HepG2 (cell line): ENCODE measurements at regions not wholly inside any gene's neighbourhood (a gene's known extent, or its start where the extent isn't known, plus 50 kb on each side); places are given as distances from the start of the nearest gene placed in this dataset.

ENCODE experiments used
- ATAC-seq: fragments of 200-7000 bp; cut with Tn5 transposase; 3 replicates; pipeline ENCODE4 v1.9.1; 2020; ENCODE audit warnings: mild to moderate bottlenecking, moderate library complexity
- BruUV-seq: library from RNA; stranded (reverse); fragments of 400-500 nt; replicated peaks from 2 replicates; lab custom pipeline; 2021; lab: Mats Ljungman, UMichigan
- CTCF ChIA-PET: fragments of 300-600 bp; formaldehyde crosslinking; extraction: SDS; loops from one replicate; lab custom pipeline; 2021; ENCODE audit warnings: low total read pairs, inconsistent platforms, low intra/inter-chr PET ratio; lab: Yijun Ruan, JAX
- POLR2A ChIA-PET: fragments of 350-600 bp; sonication (Branson Sonifier 250); formaldehyde crosslinking; loops from one replicate; lab custom pipeline; 2020; ENCODE audit warnings: antibody characterized with exemption, inconsistent platforms; lab: Yijun Ruan, JAX
- DNase-seq: peaks from one replicate; pipeline ENCODE4 v3.0.0-alpha.2; 2015; ENCODE audit warnings: low spot score
- FAIRE-seq: peaks from 3 replicates; lab custom pipeline; 2011; peaks lifted over from hg19 to GRCh38; lab: Jason Lieb, UNC
- H2AFZ ChIP-seq: one replicate; pipeline ENCODE4 v1.6.1; 2011; ENCODE audit warnings: low read length, inconsistent platforms
- H3K27ac ChIP-seq: fragments of 300-600 bp; 3 replicates; pipeline ENCODE4 v1.8.0; 2011; ENCODE audit warnings: mixed run types, mild to moderate bottlenecking, mixed read lengths, low read length, inconsistent platforms; ENCODE audit not compliant: insufficient read depth; ENCODE audit errors: extremely low read length
- H3K27me3 ChIP-seq, 2 experiments: fragments of 200-600 bp in 1 of 2; 2 replicates in 1 of 2; 3 replicates in 1 of 2; pipeline versions ENCODE4 v1.6.0 to v1.8.0; 2011; ENCODE audit warnings: low read length in 2 of 2, mild to moderate bottlenecking in 2 of 2, moderate library complexity in 2 of 2, inconsistent platforms in 1 of 2; ENCODE audit not compliant: insufficient read depth in 2 of 2, control insufficient read depth in 1 of 2
- H3K36me3 ChIP-seq, 2 experiments: fragments of 200-600 bp in 1 of 2; replicated peaks in 1 of 2; 2 replicates in 1 of 2; 3 replicates in 1 of 2; pipeline versions ENCODE4 v1.5.1 to v1.8.0; 2011; ENCODE audit warnings: low read length in 2 of 2, inconsistent platforms in 1 of 2; ENCODE audit not compliant: insufficient read depth in 2 of 2, control insufficient read depth in 1 of 2
- H3K4me1 ChIP-seq: 2 replicates; pipeline ENCODE4 v1.5.1; 2012; ENCODE audit warnings: low read length, inconsistent platforms; ENCODE audit not compliant: insufficient read depth
- H3K4me2 ChIP-seq: 2 replicates; pipeline ENCODE4 v1.6.0; 2011; ENCODE audit warnings: low read depth, low read length, inconsistent platforms
- H3K4me3 ChIP-seq, 3 experiments: fragments of 200-600 bp in 1 of 3; sonication (generic), shearing (Covaris generic) in 1 of 3; replicated peaks in 1 of 3; 2 replicates each; pipeline ENCODE4 v1.5.1; 2011 to 2016; ENCODE audit warnings: low read length in 3 of 3, inconsistent platforms in 2 of 3, low read depth in 2 of 3, mild to moderate bottlenecking in 2 of 3, control low read depth in 1 of 3, mixed read lengths in 1 of 3; ENCODE audit not compliant: insufficient read depth in 1 of 3
- H3K79me2 ChIP-seq: one replicate; pipeline ENCODE4 v1.6.1; 2011; ENCODE audit warnings: low read length, inconsistent platforms; ENCODE audit not compliant: insufficient read depth
- H3K9ac ChIP-seq: 2 replicates; pipeline ENCODE4 v1.6.0; 2011; ENCODE audit warnings: mild to moderate bottlenecking, low read depth, low read length, inconsistent platforms; ENCODE audit not compliant: insufficient read depth
- H3K9me3 ChIP-seq: 2 replicates; pipeline ENCODE4 v1.5.1; 2012; ENCODE audit warnings: mild to moderate bottlenecking, low read length
- H4K20me1 ChIP-seq: 2 replicates; pipeline ENCODE4 v1.6.0; 2011; ENCODE audit warnings: inconsistent platforms, mild to moderate bottlenecking, low read length, moderate library complexity; ENCODE audit not compliant: insufficient read depth
- BRCA1 ChIP-seq: sonication (generic); formaldehyde crosslinking; IDR thresholded peaks from 2 replicates; pipeline ENCODE4 v1.4.0; 2020; ENCODE audit warnings: missing genetic modification reagents
- CENPX ChIP-seq: sonication (generic); formaldehyde crosslinking; IDR thresholded peaks from 2 replicates; pipeline ENCODE4 v1.9.0; 2021; ENCODE audit warnings: mild to moderate bottlenecking, missing genetic modification reagents, moderate library complexity
- ELF4 ChIP-seq: sonication (generic); formaldehyde crosslinking; IDR thresholded peaks from 2 replicates; pipeline ENCODE4 v1.5.0; 2020; ENCODE audit warnings: missing genetic modification reagents, mild to moderate bottlenecking, moderate library complexity, borderline replicate concordance
- GZF1 ChIP-seq: sonication (generic); formaldehyde crosslinking; IDR thresholded peaks from 2 replicates; pipeline ENCODE4 v1.5.1; 2020; ENCODE audit warnings: mild to moderate bottlenecking, missing genetic modification reagents
- RFX3 ChIP-seq: IDR thresholded peaks from 2 replicates; pipeline ENCODE4 v1.6.1; 2016; ENCODE audit warnings: missing biosample characterization, missing genetic modification reagents
- SNAPC4 ChIP-seq: sonication (generic); formaldehyde crosslinking; IDR thresholded peaks from 2 replicates; pipeline ENCODE4 v1.4.0; 2020; ENCODE audit warnings: mild to moderate bottlenecking, missing genetic modification reagents
- SUZ12 ChIP-seq: fragments of 150-350 bp; IDR thresholded peaks from 2 replicates; pipeline ENCODE4 v1.6.1; 2014; ENCODE audit warnings: low read depth, low read length
- TCF7 ChIP-seq: sonication (generic); IDR thresholded peaks from 2 replicates; pipeline ENCODE4 v1.6.1; 2016; ENCODE audit warnings: antibody characterized with exemption, low read depth
- TRIM24 ChIP-seq: sonication (generic); formaldehyde crosslinking; IDR thresholded peaks from 2 replicates; pipeline ENCODE4 v1.8.0; 2022; ENCODE audit warnings: mild to moderate bottlenecking, missing genetic modification reagents
- ZBTB7B ChIP-seq: sonication (generic); formaldehyde crosslinking; IDR thresholded peaks from 2 replicates; pipeline ENCODE4 v1.4.0; 2020; ENCODE audit warnings: missing genetic modification reagents
- ZNF251 ChIP-seq: sonication (generic); formaldehyde crosslinking; IDR thresholded peaks from 2 replicates; pipeline ENCODE4 v1.9.0; 2021; ENCODE audit warnings: mild to moderate bottlenecking, missing genetic modification reagents
- ZNF382 ChIP-seq: sonication (generic); formaldehyde crosslinking; IDR thresholded peaks from 2 replicates; pipeline ENCODE4 v1.5.0; 2020; ENCODE audit warnings: missing genetic modification reagents, mild to moderate bottlenecking, borderline replicate concordance
- ZNF709 ChIP-seq: sonication (generic); formaldehyde crosslinking; IDR thresholded peaks from 2 replicates; pipeline ENCODE4 v1.5.0; 2020; ENCODE audit warnings: mild to moderate bottlenecking, missing genetic modification reagents
- ZNF737 ChIP-seq: sonication (generic); formaldehyde crosslinking; IDR thresholded peaks from 2 replicates; pipeline ENCODE4 v1.5.0; 2020; ENCODE audit warnings: missing genetic modification reagents, mild to moderate bottlenecking, borderline replicate concordance
- WGBS: methylation state at CpG from one replicate; pipeline ENCODE4 v1.1.6; 2017; ENCODE audit warnings: low lambda C conversion rate; 5-methylcytosine and 5-hydroxymethylcytosine counted together
- in situ Hi-C: cut with HindIII; loops from 2 replicates; pipeline ENCODE4 v1.10.0; 2017; ENCODE audit warnings: low pct_unique_long_range_greater_than_20kb; ENCODE audit not compliant: extremely low pct_ligation_motif_present
- intact Hi-C: fragments of 100-400 bp; cut with micrococcal nuclease; formaldehyde crosslinking; loops from one replicate; pipeline ENCODE4 v1.10.0; 2022; ENCODE audit not compliant: unreplicated experiment

DNA sequence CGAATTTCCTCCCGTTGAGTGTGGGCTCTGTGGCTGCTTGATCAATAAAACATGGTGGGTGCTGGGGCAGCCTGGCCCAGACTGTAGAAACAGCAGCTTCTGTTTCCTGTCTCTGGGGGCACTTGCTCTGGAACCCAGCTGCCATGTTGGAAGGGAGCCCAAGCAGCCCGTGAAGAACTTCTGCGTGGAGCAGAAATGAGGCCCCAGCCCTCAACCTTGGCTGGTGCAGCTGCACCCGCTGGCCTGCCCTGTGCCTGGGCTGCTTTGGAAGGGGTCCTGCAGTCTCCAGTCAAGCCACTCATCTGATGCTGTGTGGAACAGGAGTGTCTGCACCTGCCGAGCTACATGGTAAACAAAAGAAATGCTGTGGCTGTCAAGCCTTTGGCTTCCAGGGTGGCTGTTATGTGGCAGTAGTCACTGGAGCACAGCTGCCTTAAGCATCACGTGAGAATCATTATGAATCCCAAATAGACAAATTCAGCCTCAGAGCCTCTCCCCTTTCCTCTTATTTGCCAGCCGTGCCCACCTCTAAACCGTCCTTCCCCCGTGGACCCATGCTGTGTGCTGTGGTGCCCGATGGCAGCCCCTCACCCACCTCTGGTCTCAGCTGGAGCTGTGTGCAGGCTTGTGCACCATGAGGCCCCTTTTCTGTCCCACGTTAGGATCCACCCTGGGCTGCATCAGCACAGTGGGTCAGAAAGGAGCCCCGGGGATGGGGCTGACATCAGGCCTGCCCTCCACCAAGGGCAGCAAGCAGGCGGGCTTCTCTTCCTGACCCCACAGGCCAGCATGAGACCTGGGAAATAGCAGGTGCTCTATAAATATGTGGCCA is 134.0 kb upstream of the HDAC4 start:
- in situ Hi-C loops, result no loop called here
- no TSS peak for BruUV-seq
- DNase-seq, result no peak
- ChIA-PET POLR2A (no interaction called here), CTCF (no interaction called here)
- Histone ChIP-seq H4K20me1 (no peaks in the 10 kb centered on the region), H3K27me3 (peaks cover 4 to 58% of the 10 kb centered on the region in 2 experiments), H2AFZ (no peak overlapping the region), H3K4me3 (no peak overlapping the region), H3K4me2 (no peak overlapping the region), H3K79me2 (no peaks in the 10 kb centered on the region), H3K36me3 (no peaks in the 10 kb centered on the region), H3K4me1 (no peaks in the 10 kb centered on the region), H3K9me3 (no peaks in the 10 kb centered on the region; the same call in 1 of the 2 replicates), H3K9ac (no peak overlapping the region), H3K27ac (no peak overlapping the region)
- no peak for FAIRE-seq
- intact Hi-C loops, result no loop called here
- no peak for ATAC-seq
- no peak for TF ChIP-seq GZF1 (CRISPR knock-in tag)
- no peak for TF ChIP-seq ZNF737
- no peak for TF ChIP-seq TRIM24 (CRISPR knock-in tag)
- TF ChIP-seq SNAPC4 (CRISPR knock-in tag), result no peak
- TF ChIP-seq SUZ12, result no peak
- TF ChIP-seq ZNF251 (CRISPR knock-in tag), result no peak
- TF ChIP-seq ZNF709 (CRISPR knock-in tag), result no peak
- no peak for TF ChIP-seq ZNF382 (CRISPR knock-in tag)
- no peak for TF ChIP-seq ZBTB7B (CRISPR knock-in tag)
- TF ChIP-seq ELF4, result no peak
- TF ChIP-seq RFX3, result no peak
- TF ChIP-seq BRCA1 (CRISPR knock-in tag), result no peak
- TF ChIP-seq CENPX (CRISPR knock-in tag), result no peak
- TF ChIP-seq TCF7, result no peak
- WGBS, result 31% methylated on average over 11 of the region's 14 CpGs
